ENCODE measurements at regions not wholly inside any gene's neighbourhood (a gene's known extent, or its start where the extent isn't known, plus 50 kb on each side); places are given as distances from the start of the nearest gene placed in this dataset.

- TF ChIP-seq CTCF (IDR thresholded peaks at IDR 0.05) (no peak), POLR2A (IDR thresholded peaks at IDR 0.05) (no peak)
Observed at GRCh38 chr14:101196051-101196712, 292.7 kb upstream of the RTL1 start.

All from suprapubic skin (tissue), 3 donors.